A673 (cell line): ENCODE measurements at regions not wholly inside any gene's neighbourhood (a gene's known extent, or its start where the extent isn't known, plus 50 kb on each side); places are given as distances from the start of the nearest gene placed in this dataset.

ENCODE experiments used
- BruUV-seq: library from RNA; stranded (reverse); fragments of 400-500 nt; replicated peaks from 2 replicates; lab custom pipeline; 2021; lab: Mats Ljungman, UMichigan
- CTCF ChIA-PET: fragments of 300-600 bp; sonication (Branson Sonifier 250); formaldehyde crosslinking; loops from one replicate; lab custom pipeline; 2022; ENCODE audit warnings: antibody characterized with exemption; lab: Charles Lee
- POLR2A ChIA-PET: fragments of 300-600 bp; sonication (Branson Sonifier 250); formaldehyde crosslinking; loops from one replicate; lab custom pipeline; 2022; ENCODE audit warnings: antibody characterized with exemption; ENCODE audit not compliant: low non-redundant PET; lab: Charles Lee
- DNase-seq: peaks from one replicate; pipeline ENCODE4 v3.0.0-alpha.2; 2015; ENCODE audit warnings: low spot score
- H3K27ac ChIP-seq: fragments of 200-600 bp; sonication (generic); 2 replicates; pipeline ENCODE4 v1.5.1; 2016; ENCODE audit warnings: mixed run types, low read depth, mild to moderate bottlenecking, mixed read lengths, antibody characterized with exemption, low read length; ENCODE audit not compliant: poor library complexity, severe bottlenecking
- H3K27me3 ChIP-seq: fragments of 200-600 bp; sonication (generic); replicated peaks from 2 replicates; pipeline ENCODE4 v1.6.1; 2017; ENCODE audit warnings: mixed run types, low read depth, mild to moderate bottlenecking, mixed read lengths, antibody characterized with exemption, low read length; ENCODE audit not compliant: insufficient read depth, poor library complexity
- H3K36me3 ChIP-seq: fragments of 200-600 bp; sonication (generic); 2 replicates; pipeline ENCODE4 v1.6.1; 2016; ENCODE audit warnings: mixed run types, mild to moderate bottlenecking, mixed read lengths, antibody characterized with exemption, low read length; ENCODE audit not compliant: insufficient read depth, poor library complexity, severe bottlenecking
- H3K4me1 ChIP-seq: fragments of 200-600 bp; sonication (generic); 2 replicates; pipeline ENCODE4 v1.6.1; 2017; ENCODE audit warnings: mixed run types, mild to moderate bottlenecking, mixed read lengths, antibody characterized with exemption, low read length; ENCODE audit not compliant: insufficient read depth, poor library complexity, severe bottlenecking
- H3K4me3 ChIP-seq: fragments of 200-600 bp; sonication (generic); 2 replicates; pipeline ENCODE4 v1.5.1; 2016; ENCODE audit warnings: low read depth, mixed run types, mild to moderate bottlenecking, mixed read lengths, low read length; ENCODE audit not compliant: poor library complexity, severe bottlenecking
- H3K9me3 ChIP-seq: fragments of 200-600 bp; sonication (generic); 2 replicates; pipeline ENCODE4 v1.6.1; 2016; ENCODE audit warnings: mixed run types, low read depth, mild to moderate bottlenecking, mixed read lengths, antibody characterized with exemption, low read length; ENCODE audit not compliant: poor library complexity, severe bottlenecking
- CTCF ChIP-seq: fragments of 300-800, 200-600 bp; sonication (generic); conservative IDR thresholded peaks from 2 replicates; pipeline ENCODE4 v1.5.1; 2017; ENCODE audit warnings: low read depth, mild to moderate bottlenecking, antibody characterized with exemption, low read length, moderate library complexity, mixed read lengths
- EZH2 ChIP-seq: fragments of 200-600 bp; sonication (generic); IDR thresholded peaks from 2 replicates; pipeline ENCODE4 v1.6.1; 2017; ENCODE audit warnings: borderline replicate concordance, low read depth, mild to moderate bottlenecking, mixed read lengths, antibody characterized with exemption, low read length; ENCODE audit not compliant: poor library complexity, severe bottlenecking
- intact Hi-C: fragments of 100-400 bp; cut with micrococcal nuclease; formaldehyde crosslinking; loops from one replicate; pipeline ENCODE4 v1.10.0; 2022; ENCODE audit not compliant: unreplicated experiment

- no peak for DNase-seq
- Histone ChIP-seq H3K4me1 (no peaks in the 10 kb centered on the region), H3K9me3 (no peaks in the 10 kb centered on the region), H3K4me3 (no peak overlapping the region), H3K27me3 (peaks cover 14% of the 10 kb centered on the region), H3K27ac (no peak overlapping the region), H3K36me3 (no peaks in the 10 kb centered on the region)
- TF ChIP-seq EZH2 (no peak), CTCF (no peak)
- BruUV-seq, result no TSS peak
- intact Hi-C loops, result no loop called here
- ChIA-PET CTCF (no interaction called here), POLR2A (no interaction called here)
These were observed 97.8 kb downstream of the MRPL36 start for GRCh38 chr5:1701884-1702283.

DNA sequence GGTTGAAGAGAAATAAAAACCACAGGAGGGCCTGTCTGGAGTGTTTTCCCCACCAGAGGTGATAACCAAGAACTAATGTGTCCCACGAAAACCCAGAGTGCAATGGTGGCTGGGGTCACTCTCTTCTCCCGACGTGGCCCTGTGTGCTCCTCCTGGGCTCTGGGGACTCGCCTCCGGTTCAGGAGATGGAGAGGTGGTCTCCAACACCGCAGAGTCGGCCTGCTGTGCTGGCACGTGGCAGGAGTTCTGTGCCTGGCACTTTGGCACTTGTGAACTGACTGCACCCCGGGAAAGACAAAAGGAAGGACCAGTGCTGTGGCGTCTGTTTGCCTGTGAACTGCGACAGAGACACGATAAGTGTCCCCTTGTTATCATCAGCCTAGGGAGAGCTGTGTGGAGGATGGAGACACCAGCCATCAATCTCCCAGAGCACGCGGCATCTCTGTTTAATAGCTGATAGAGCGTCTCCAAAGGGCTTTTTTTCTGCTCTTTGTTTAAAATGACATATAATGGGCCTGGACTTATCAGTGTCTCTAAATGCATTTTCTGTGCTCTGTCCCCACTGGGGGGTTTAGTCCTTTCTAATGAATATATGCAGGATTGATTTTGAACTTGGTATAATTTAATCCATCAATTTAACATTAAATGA lies 98.3 kb downstream of the MRPL36 start:
- CTCF ChIA-PET, result no interaction called here
- Histone ChIP-seq H3K27me3 (peaks cover 19% of the 10 kb centered on the region), H3K4me3 (no peak overlapping the region), H3K27ac (no peak overlapping the region), H3K4me1 (no peaks in the 10 kb centered on the region), H3K9me3 (no peaks in the 10 kb centered on the region), H3K36me3 (no peaks in the 10 kb centered on the region)
- TF ChIP-seq EZH2, result no peak
- DNase-seq, result no peak
- POLR2A ChIA-PET, result no interaction called here
- intact Hi-C loops, result no loop called here
- BruUV-seq, result no TSS peak

DNA sequence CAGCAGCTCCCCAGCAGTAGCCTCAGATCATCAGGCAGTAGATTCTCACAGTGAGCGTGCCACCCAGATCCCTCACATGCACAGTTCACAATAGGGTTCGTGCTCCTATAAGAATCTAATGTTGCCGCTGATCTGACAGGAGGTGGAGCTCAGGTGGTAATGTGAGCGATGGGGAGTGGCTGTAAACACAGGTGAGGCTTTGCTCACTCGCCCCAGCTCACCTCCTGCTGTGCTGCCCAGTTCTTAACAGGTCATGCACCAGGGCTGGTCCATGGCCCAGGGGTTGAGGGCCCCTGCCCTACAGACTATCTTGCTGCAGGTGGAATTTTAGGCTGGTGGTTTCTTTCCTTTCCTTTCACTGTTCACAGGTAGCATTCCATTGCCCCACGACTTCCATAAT lies 100.2 kb downstream of the MRPL36 start:
- intact Hi-C loops, result no loop called here
- Histone ChIP-seq H3K4me3 (no peak overlapping the region), H3K27me3 (peaks cover 27% of the 10 kb centered on the region), H3K27ac (no peak overlapping the region), H3K9me3 (no peaks in the 10 kb centered on the region), H3K36me3 (no peaks in the 10 kb centered on the region), H3K4me1 (no peaks in the 10 kb centered on the region)
- POLR2A ChIA-PET, result no interaction called here
- CTCF ChIA-PET, result no interaction called here
- DNase-seq, result no peak
- BruUV-seq, result no TSS peak
- TF ChIP-seq CTCF (no peak), EZH2 (no peak)
